ENCODE measurements at regions not wholly inside any gene's neighbourhood (a gene's known extent, or its start where the extent isn't known, plus 50 kb on each side); places are given as distances from the start of the nearest gene placed in this dataset.

DNA sequence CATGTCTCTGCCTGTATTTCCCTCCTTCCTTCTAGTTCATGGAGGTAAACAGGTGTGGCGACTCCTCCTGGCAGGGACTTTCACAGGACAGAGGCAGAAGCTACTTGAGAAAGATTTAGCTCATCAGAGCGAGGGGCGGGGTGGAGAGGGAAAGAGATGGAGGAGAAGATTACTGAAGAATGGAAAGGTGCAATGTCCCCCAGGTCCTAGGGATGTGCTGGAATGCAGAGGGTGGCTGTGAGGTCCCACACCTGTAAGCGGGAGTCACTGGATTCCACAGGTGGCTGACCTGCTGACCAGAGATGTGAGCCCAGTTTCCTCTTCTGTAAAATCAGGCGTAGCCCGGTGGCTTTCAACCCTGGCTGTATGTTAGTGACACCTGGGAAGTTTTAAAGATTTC lies 199.2 kb upstream of the SULF2 start:
- TF ChIP-seq OSR1 (CRISPR knock-in tag; IDR thresholded peaks at IDR 0.05) (no peak), RARB (CRISPR knock-in tag; IDR thresholded peaks at IDR 0.05) (no peak), ZNF70 (CRISPR knock-in tag; IDR thresholded peaks at IDR 0.05) (no peak), PPARA (CRISPR knock-in tag; IDR thresholded peaks at IDR 0.05; ENCODE audit: borderline replicate concordance) (no peak), BACH2 (CRISPR knock-in tag; IDR thresholded peaks at IDR 0.05; ENCODE audit: borderline replicate concordance) (no peak), ISL1 (CRISPR knock-in tag; IDR thresholded peaks at IDR 0.05) (no peak), GLIS3 (CRISPR knock-in tag; IDR thresholded peaks at IDR 0.05) (no peak), ZFP30 (CRISPR knock-in tag; IDR thresholded peaks at IDR 0.05) (no peak), ZNF565 (CRISPR knock-in tag; conservative IDR thresholded peaks at IDR 0.05; ENCODE audit: low read depth) (no peak), SNAI2 (CRISPR knock-in tag; IDR thresholded peaks at IDR 0.05) (no peak)
- TF ChIP-seq, protein P1, sequence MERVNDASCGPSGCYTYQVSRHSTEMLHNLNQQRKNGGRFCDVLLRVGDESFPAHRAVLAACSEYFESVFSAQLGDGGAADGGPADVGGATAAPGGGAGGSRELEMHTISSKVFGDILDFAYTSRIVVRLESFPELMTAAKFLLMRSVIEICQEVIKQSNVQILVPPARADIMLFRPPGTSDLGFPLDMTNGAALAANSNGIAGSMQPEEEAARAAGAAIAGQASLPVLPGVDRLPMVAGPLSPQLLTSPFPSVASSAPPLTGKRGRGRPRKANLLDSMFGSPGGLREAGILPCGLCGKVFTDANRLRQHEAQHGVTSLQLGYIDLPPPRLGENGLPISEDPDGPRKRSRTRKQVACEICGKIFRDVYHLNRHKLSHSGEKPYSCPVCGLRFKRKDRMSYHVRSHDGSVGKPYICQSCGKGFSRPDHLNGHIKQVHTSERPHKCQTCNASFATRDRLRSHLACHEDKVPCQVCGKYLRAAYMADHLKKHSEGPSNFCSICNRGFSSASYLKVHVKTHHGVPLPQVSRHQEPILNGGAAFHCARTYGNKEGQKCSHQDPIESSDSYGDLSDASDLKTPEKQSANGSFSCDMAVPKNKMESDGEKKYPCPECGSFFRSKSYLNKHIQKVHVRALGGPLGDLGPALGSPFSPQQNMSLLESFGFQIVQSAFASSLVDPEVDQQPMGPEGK (CRISPR knock-in tag; IDR thresholded peaks at IDR 0.05; ENCODE audit: borderline replicate concordance), result no peak

Data from SK-N-SH treated with all-trans-retinoic acid at 6 μM for 48 hours (cell line).